ENCODE measurements at regions not wholly inside any gene's neighbourhood (a gene's known extent, or its start where the extent isn't known, plus 50 kb on each side); places are given as distances from the start of the nearest gene placed in this dataset.

DNA sequence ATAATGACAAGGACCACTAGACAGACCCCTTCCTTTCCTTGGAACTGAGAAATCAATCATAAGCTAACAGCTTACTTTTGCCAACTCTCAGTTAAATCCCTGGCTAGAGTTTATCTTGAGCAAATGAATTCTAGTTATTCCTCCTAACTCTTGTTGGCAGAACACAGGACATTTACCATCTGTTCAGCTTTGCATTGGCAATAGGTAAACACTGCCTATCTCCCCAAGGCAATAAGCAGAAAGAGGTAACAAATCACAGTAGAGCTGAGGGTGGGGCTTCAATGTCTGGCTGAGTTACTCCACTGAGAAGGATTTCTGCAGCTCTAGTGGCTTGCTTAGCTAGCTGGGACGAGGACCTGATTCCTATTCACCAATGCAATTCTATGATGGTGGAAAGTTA is 503.3 kb upstream of the GRIA1 start:
- Histone ChIP-seq H3K4me1 (ENCODE audit: control insufficient read depth, insufficient read depth, low read length) (no peaks in the 10 kb centered on the region), H3K36me3 (ENCODE audit: control insufficient read depth, insufficient read depth, low read length) (no peaks in the 10 kb centered on the region), H3K27me3 (ENCODE audit: control insufficient read depth, insufficient read depth, low read length) (no peaks in the 10 kb centered on the region), H3K9me3 (ENCODE audit: control insufficient read depth, insufficient read depth, low read length) (peaks cover 6% of the 10 kb centered on the region), H3K27ac (ENCODE audit: low read length) (no peak overlapping the region), H3K4me3 (ENCODE audit: low read length) (no peak overlapping the region)
- intact Hi-C loops (cut with micrococcal nuclease), result no loop called here
- no peaks in the 10 kb centered on the region for H3K27me3 Mint-ChIP-seq (ENCODE audit: low read depth in 2 of 2)
- H3K36me3 Mint-ChIP-seq, result no peaks in the 10 kb centered on the region
- H3K9me3 Mint-ChIP-seq, result peaks cover 12 to 14% of the 10 kb centered on the region in 2 donors
- no peak for DNase-seq
- TF ChIP-seq, protein P1, sequence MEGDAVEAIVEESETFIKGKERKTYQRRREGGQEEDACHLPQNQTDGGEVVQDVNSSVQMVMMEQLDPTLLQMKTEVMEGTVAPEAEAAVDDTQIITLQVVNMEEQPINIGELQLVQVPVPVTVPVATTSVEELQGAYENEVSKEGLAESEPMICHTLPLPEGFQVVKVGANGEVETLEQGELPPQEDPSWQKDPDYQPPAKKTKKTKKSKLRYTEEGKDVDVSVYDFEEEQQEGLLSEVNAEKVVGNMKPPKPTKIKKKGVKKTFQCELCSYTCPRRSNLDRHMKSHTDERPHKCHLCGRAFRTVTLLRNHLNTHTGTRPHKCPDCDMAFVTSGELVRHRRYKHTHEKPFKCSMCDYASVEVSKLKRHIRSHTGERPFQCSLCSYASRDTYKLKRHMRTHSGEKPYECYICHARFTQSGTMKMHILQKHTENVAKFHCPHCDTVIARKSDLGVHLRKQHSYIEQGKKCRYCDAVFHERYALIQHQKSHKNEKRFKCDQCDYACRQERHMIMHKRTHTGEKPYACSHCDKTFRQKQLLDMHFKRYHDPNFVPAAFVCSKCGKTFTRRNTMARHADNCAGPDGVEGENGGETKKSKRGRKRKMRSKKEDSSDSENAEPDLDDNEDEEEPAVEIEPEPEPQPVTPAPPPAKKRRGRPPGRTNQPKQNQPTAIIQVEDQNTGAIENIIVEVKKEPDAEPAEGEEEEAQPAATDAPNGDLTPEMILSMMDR (IDR thresholded peaks at IDR 0.05), result no peak
- H3K27ac Mint-ChIP-seq, result no peak overlapping the region
- no peak for ATAC-seq
- no peaks in the 10 kb centered on the region for H3K4me1 Mint-ChIP-seq
- no CpG with 5 or more reads among the region's 1 CpG for WGBS (ENCODE audit: insufficient coverage)
- H3K4me3 Mint-ChIP-seq, result no peak overlapping the region

DNA sequence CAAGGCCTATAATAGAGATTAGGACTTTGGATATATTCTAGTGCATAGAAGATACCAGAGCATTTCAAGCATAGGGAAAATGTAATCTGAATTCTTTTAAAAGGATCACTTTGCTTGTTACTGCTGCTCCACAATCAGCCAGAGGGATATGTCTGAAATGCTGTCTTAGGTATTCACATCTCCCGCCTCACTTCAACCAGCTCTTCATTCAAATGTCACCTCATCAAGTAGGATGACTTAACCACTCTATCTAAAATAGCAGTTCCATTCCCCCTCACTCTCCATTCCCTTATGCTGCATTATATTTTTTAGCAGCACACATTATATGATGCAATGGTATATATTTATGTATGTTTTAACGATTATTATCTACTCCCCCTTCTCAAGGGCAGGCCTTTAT is 500.3 kb upstream of the GRIA1 start:
- intact Hi-C loops (cut with micrococcal nuclease), result no loop called here
- Mint-ChIP-seq H3K27ac (no peak overlapping the region), H3K9me3 (peaks cover 15 to 16% of the 10 kb centered on the region in 2 donors), H3K4me3 (no peak overlapping the region), H3K4me1 (no peaks in the 10 kb centered on the region), H3K27me3 (ENCODE audit: low read depth in 2 of 2) (no peaks in the 10 kb centered on the region), H3K36me3 (no peaks in the 10 kb centered on the region)
- Histone ChIP-seq H3K27ac (ENCODE audit: low read length) (no peak overlapping the region), H3K4me1 (ENCODE audit: control insufficient read depth, insufficient read depth, low read length) (no peaks in the 10 kb centered on the region), H3K9me3 (ENCODE audit: control insufficient read depth, insufficient read depth, low read length) (peaks cover 6% of the 10 kb centered on the region), H3K4me3 (ENCODE audit: low read length) (no peak overlapping the region), H3K27me3 (ENCODE audit: control insufficient read depth, insufficient read depth, low read length) (no peaks in the 10 kb centered on the region), H3K36me3 (ENCODE audit: control insufficient read depth, insufficient read depth, low read length) (no peaks in the 10 kb centered on the region)
- DNase-seq (no peak), ATAC-seq (no peak)
- TF ChIP-seq, protein P1 (IDR thresholded peaks at IDR 0.05), result no peak
- WGBS (ENCODE audit: insufficient coverage), result 100% methylated on average over 1 of the region's 2 CpGs

DNA sequence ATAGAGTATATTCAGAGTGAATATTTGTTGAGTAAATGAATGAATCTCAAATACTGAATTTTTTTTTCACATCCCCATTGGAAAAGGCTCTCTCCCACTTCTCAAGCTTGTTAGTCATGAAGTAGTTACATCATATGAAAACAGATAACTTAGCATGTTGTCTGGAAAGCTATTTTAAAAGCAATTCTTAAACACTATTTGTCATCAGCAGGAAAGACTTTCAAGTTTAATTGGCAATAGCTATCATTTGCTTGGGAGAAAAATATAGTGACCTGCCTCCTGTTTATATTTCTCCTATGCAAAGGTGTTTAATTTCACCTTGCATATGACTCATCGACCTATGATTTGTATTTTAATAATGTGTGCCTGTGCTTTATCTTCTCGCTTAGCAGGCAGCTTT is 499.8 kb upstream of the GRIA1 start:
- no peak overlapping the region for H3K27ac Mint-ChIP-seq
- TF ChIP-seq, protein P1 (IDR thresholded peaks at IDR 0.05), result no peak
- no peaks in the 10 kb centered on the region for H3K36me3 Mint-ChIP-seq
- no peak overlapping the region for H3K4me3 ChIP-seq (ENCODE audit: low read length)
- H3K4me1 ChIP-seq (ENCODE audit: control insufficient read depth, insufficient read depth, low read length), result no peaks in the 10 kb centered on the region
- H3K27ac ChIP-seq (ENCODE audit: low read length), result no peak overlapping the region
- WGBS (ENCODE audit: insufficient coverage), result 86% methylated on average over 1 of the region's 2 CpGs
- no peaks in the 10 kb centered on the region for H3K27me3 ChIP-seq (ENCODE audit: control insufficient read depth, insufficient read depth, low read length)
- peaks cover 15 to 16% of the 10 kb centered on the region in 2 donors for H3K9me3 Mint-ChIP-seq
- H3K4me3 Mint-ChIP-seq, result no peak overlapping the region
- H3K27me3 Mint-ChIP-seq (ENCODE audit: low read depth in 2 of 2), result no peaks in the 10 kb centered on the region
- peaks cover 6% of the 10 kb centered on the region for H3K9me3 ChIP-seq (ENCODE audit: control insufficient read depth, insufficient read depth, low read length)
- no peaks in the 10 kb centered on the region for H3K36me3 ChIP-seq (ENCODE audit: control insufficient read depth, insufficient read depth, low read length)
- ATAC-seq (no peak), DNase-seq (no peak)
- no peaks in the 10 kb centered on the region for H3K4me1 Mint-ChIP-seq
- intact Hi-C loops (cut with micrococcal nuclease), result no loop called here

DNA sequence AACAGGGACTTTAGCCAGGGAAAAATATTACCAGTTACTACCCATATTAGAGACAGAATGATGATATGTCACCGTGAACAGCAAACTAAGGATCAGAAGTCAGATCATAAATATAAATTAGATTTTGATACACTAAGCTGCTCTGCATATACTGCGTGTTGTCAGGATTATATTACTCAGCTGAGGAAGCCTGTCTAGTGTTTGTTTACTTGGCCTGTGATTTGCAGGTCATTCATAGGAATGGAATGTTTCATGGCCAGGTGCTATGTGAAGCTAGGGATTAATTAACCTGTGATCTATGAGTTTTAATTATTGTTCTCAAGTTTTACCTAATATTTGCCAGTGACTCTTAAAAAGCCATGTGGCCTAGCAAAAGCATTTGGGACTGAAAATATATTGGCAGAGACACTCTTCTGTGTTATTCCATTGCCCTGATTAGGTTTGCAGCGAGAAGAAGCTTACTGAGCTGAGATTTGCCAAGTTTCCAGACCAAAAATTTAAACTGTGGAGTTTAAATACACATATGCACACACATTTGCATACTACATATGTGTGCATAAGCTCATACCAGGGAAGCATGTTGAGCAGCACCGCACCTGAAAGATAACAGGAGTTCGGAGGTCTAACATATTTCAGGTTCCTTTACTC is 496.3 kb upstream of the GRIA1 start:
- Histone ChIP-seq H3K27me3 (ENCODE audit: control insufficient read depth, insufficient read depth, low read length) (no peaks in the 10 kb centered on the region), H3K9me3 (ENCODE audit: control insufficient read depth, insufficient read depth, low read length) (peaks cover 1% of the 10 kb centered on the region), H3K4me3 (ENCODE audit: low read length) (no peak overlapping the region), H3K36me3 (ENCODE audit: control insufficient read depth, insufficient read depth, low read length) (no peaks in the 10 kb centered on the region), H3K4me1 (ENCODE audit: control insufficient read depth, insufficient read depth, low read length) (no peaks in the 10 kb centered on the region), H3K27ac (ENCODE audit: low read length) (no peak overlapping the region)
- TF ChIP-seq, protein P1 (IDR thresholded peaks at IDR 0.05), result no peak
- intact Hi-C loops (cut with micrococcal nuclease), result no loop called here
- Mint-ChIP-seq H3K4me3 (no peak overlapping the region), H3K27me3 (ENCODE audit: low read depth in 2 of 2) (no peaks in the 10 kb centered on the region), H3K36me3 (no peaks in the 10 kb centered on the region), H3K9me3 (peaks cover 11 to 13% of the 10 kb centered on the region in 2 donors), H3K27ac (no peak overlapping the region), H3K4me1 (no peaks in the 10 kb centered on the region)
- 67% methylated on average over 4 of the region's 5 CpGs for WGBS (ENCODE audit: insufficient coverage)
- no peak for DNase-seq
- ATAC-seq, result no peak

Data from natural killer cell (primary cell).